ENCODE measurements at regions not wholly inside any gene's neighbourhood (a gene's known extent, or its start where the extent isn't known, plus 50 kb on each side); places are given as distances from the start of the nearest gene placed in this dataset.

DNA sequence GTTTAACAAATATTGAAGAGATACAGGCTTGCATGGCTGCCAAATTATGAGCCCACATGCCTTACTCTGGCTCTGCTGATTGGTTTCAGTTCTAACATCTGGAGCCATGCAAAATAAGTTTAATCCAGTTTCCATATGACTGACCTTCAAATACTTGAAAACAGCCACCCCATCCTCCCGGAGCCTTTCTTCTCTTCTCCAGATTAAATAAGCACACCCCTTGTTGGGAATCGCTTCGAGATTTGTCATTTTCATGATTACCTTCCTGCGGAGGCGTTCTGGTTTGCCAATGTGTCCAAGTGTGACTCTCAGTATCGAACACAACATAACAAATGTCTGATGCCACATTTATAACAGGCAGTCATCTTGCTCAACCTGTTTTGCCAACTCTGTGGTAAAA lies 101.6 kb upstream of the JADE1 start:
- no peaks in the 10 kb centered on the region for H3K27me3 ChIP-seq (ENCODE audit: low read depth)
- H3K36me3 ChIP-seq, result no peaks in the 10 kb centered on the region
- H3K4me1 ChIP-seq, result no peaks in the 10 kb centered on the region
- intact Hi-C loops (cut with micrococcal nuclease), result no loop called here
- no peak overlapping the region for H3K4me3 ChIP-seq
- TF ChIP-seq, protein P1, sequence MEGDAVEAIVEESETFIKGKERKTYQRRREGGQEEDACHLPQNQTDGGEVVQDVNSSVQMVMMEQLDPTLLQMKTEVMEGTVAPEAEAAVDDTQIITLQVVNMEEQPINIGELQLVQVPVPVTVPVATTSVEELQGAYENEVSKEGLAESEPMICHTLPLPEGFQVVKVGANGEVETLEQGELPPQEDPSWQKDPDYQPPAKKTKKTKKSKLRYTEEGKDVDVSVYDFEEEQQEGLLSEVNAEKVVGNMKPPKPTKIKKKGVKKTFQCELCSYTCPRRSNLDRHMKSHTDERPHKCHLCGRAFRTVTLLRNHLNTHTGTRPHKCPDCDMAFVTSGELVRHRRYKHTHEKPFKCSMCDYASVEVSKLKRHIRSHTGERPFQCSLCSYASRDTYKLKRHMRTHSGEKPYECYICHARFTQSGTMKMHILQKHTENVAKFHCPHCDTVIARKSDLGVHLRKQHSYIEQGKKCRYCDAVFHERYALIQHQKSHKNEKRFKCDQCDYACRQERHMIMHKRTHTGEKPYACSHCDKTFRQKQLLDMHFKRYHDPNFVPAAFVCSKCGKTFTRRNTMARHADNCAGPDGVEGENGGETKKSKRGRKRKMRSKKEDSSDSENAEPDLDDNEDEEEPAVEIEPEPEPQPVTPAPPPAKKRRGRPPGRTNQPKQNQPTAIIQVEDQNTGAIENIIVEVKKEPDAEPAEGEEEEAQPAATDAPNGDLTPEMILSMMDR (IDR thresholded peaks at IDR 0.05; ENCODE audit: borderline replicate concordance), result no peak
- no peak for DNase-seq
- no peak overlapping the region for H3K27ac ChIP-seq (replicated peaks)
- H3K9me3 ChIP-seq (replicated peaks), result no peaks in the 10 kb centered on the region

DNA sequence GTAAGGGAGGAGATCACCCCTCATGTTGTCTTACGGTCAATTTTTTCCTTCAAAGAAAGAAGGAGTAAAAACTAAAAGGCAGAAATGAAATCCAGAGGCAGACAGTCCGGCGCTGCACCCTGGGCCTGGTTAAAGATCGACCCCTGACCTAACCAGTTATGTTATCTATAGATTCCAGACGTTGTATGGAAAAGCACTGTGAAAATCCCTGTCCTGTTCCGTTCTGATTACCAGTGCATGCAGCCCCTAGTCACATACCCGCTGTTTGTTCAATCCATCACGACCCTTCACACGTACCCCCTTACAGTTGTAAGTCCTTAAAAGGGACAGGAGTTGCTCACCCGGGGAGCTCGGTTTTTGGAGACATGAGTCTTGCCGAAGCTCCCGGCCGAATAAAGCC lies 105.6 kb upstream of the JADE1 start:
- Histone ChIP-seq H3K36me3 (no peaks in the 10 kb centered on the region), H3K27ac (replicated peaks) (no peak overlapping the region), H3K27me3 (ENCODE audit: low read depth) (no peaks in the 10 kb centered on the region), H3K9me3 (replicated peaks) (no peaks in the 10 kb centered on the region), H3K4me3 (no peak overlapping the region), H3K4me1 (no peaks in the 10 kb centered on the region)
- intact Hi-C loops (cut with micrococcal nuclease), result no loop called here
- no peak for DNase-seq
- TF ChIP-seq, protein P1 (IDR thresholded peaks at IDR 0.05; ENCODE audit: borderline replicate concordance), result no peak

DNA sequence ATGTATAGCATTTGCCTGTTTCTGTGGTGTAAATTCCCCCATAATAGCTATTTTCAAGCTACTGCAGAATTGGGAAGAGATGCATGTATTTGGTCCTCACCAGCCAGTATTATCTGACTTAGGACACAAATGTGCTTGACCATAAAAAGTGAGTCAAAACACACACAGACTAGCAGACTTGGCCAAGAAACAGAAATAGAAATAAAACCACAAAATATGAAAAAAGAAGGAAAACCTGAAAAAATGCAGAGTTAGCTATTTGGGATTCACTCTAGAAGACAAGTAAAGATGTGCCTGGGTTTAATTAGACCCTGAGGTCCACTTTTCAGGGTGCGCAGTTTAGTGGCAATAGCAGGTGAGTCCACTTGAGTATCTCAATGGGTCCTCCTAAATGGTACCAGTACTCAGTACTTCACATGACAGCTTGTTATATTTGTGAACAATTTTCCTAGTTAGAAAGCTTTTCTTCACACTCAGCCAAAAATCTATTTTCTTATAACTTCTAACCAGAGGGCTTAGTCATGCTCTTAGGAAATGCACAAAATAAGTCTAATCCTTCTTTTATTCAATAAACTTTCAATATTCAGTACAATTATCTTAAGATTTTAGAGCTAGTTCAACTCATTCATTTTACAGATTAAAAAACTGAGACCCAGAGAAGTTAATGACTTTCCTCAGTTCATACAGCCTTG lies 108.7 kb upstream of the JADE1 start:
- TF ChIP-seq, protein P1 (IDR thresholded peaks at IDR 0.05; ENCODE audit: borderline replicate concordance), result no peak
- H3K27ac ChIP-seq (replicated peaks), result no peak overlapping the region
- H3K4me1 ChIP-seq, result no peaks in the 10 kb centered on the region
- no peak overlapping the region for H3K4me3 ChIP-seq
- H3K36me3 ChIP-seq, result no peaks in the 10 kb centered on the region
- H3K9me3 ChIP-seq (replicated peaks), result no peaks in the 10 kb centered on the region
- intact Hi-C loops (cut with micrococcal nuclease), result no loop called here
- no peak for DNase-seq
- no peaks in the 10 kb centered on the region for H3K27me3 ChIP-seq (ENCODE audit: low read depth)

DNA sequence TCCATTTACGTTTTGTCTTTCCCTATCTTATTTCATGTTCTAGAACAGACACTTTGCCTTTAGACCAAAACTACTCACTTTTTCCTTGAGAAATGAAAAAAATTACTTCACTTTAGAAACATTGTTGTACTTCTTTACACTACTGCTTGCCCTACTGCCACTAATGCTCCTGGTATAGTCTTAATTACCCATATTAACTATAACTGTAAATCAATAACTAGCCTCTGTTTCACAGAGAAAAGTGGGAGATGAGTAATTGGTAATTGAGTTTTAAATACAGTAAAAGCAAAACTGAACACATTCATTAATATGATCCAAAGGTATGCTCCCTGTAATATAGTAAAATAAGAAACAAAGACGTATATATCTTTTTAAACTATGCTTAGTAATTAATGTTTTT lies 111.1 kb upstream of the JADE1 start:
- Histone ChIP-seq H3K36me3 (no peaks in the 10 kb centered on the region), H3K4me3 (no peak overlapping the region), H3K9me3 (replicated peaks) (peaks cover 6% of the 10 kb centered on the region), H3K4me1 (no peaks in the 10 kb centered on the region), H3K27me3 (ENCODE audit: low read depth) (no peaks in the 10 kb centered on the region), H3K27ac (replicated peaks) (no peak overlapping the region)
- TF ChIP-seq, protein P1 (IDR thresholded peaks at IDR 0.05; ENCODE audit: borderline replicate concordance), result no peak
- intact Hi-C loops (cut with micrococcal nuclease), result no loop called here
- no peak for DNase-seq

DNA sequence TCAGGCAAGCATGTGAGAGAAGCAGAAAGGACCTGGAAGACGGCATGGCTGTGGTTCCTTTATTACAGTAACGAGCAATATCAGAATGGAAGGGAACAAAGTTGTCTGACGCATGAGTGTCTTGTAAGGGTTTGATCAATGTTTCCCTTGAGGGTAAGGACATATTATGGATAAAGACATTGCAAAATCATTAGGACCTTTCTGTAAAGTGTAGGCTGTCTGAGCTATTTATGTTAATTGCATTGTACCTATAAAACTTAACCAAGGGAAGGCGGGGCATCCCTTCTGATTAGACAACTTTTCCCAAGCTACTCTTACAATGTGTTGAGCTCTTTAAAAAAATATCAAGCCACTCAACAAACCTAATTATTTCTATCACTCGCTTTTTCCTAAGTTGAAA lies 112.2 kb upstream of the JADE1 start:
- TF ChIP-seq, protein P1 (IDR thresholded peaks at IDR 0.05; ENCODE audit: borderline replicate concordance), result no peak
- no peaks in the 10 kb centered on the region for H3K4me1 ChIP-seq
- peaks cover 6% of the 10 kb centered on the region for H3K9me3 ChIP-seq (replicated peaks)
- no peaks in the 10 kb centered on the region for H3K27me3 ChIP-seq (ENCODE audit: low read depth)
- no peak for DNase-seq
- no peak overlapping the region for H3K27ac ChIP-seq (replicated peaks)
- no peak overlapping the region for H3K4me3 ChIP-seq
- no peaks in the 10 kb centered on the region for H3K36me3 ChIP-seq
- intact Hi-C loops (cut with micrococcal nuclease), result no loop called here

Measured in left ventricle myocardium inferior (tissue), 1 donor.